Keratinocyte (primary cell): ENCODE measurements at regions not wholly inside any gene's neighbourhood (a gene's known extent, or its start where the extent isn't known, plus 50 kb on each side); places are given as distances from the start of the nearest gene placed in this dataset.

ENCODE experiments used
- DNase-seq: peaks from one replicate; pipeline ENCODE4 v3.0.0-alpha.2; 2011; ENCODE audit warnings: low read depth, missing footprints, low spot score
- FAIRE-seq: peaks from 2 replicates; lab custom pipeline; 2011; peaks lifted over from hg19 to GRCh38; lab: Jason Lieb, UNC
- H2AFZ ChIP-seq: 2 replicates; pipeline ENCODE4 v1.6.0; 2012; ENCODE audit warnings: low read length, control low read depth, inconsistent platforms; ENCODE audit not compliant: control insufficient read depth
- H3K27ac ChIP-seq: 2 replicates; pipeline ENCODE4 v1.5.1; 2011; ENCODE audit warnings: low read length; ENCODE audit not compliant: control insufficient read depth, insufficient read depth
- H3K27me3 ChIP-seq: 3 replicates; pipeline ENCODE4 v1.6.0; 2011; ENCODE audit warnings: low read length; ENCODE audit not compliant: control insufficient read depth, insufficient read depth; ENCODE audit errors: extremely low read depth
- H3K36me3 ChIP-seq, 2 experiments: 2 replicates in 1 of 2; 3 replicates in 1 of 2; pipeline ENCODE4 v1.5.1; 2011; ENCODE audit warnings: low read length in 2 of 2, mild to moderate bottlenecking in 1 of 2; ENCODE audit not compliant: control insufficient read depth in 2 of 2, insufficient read depth in 2 of 2; ENCODE audit errors: extremely low read depth in 1 of 2
- H3K4me1 ChIP-seq: 3 replicates; pipeline ENCODE4 v1.5.1; 2011; ENCODE audit warnings: low read length; ENCODE audit not compliant: control insufficient read depth, insufficient read depth; ENCODE audit errors: extremely low read depth
- H3K4me2 ChIP-seq: 3 replicates; pipeline ENCODE4 v1.6.0; 2011; ENCODE audit warnings: low read depth, low read length; ENCODE audit not compliant: control insufficient read depth, insufficient read depth; ENCODE audit errors: extremely low read depth
- H3K4me3 ChIP-seq, 3 experiments: fragments of 200-600 bp in 1 of 3; sonication (generic) in 1 of 3; 2 replicates in 2 of 3; 3 replicates in 1 of 3; pipeline ENCODE4 v1.5.1; 2011 to 2016; ENCODE audit warnings: low read length in 3 of 3, mild to moderate bottlenecking in 3 of 3, control low read depth in 2 of 3, inconsistent platforms in 1 of 3, low read depth in 1 of 3, mixed read lengths in 1 of 3, mixed run types in 1 of 3, moderate library complexity in 1 of 3; ENCODE audit not compliant: control insufficient read depth in 2 of 3, insufficient read depth in 2 of 3; ENCODE audit errors: extremely low read depth in 1 of 3
- H3K79me2 ChIP-seq: 2 replicates; pipeline ENCODE4 v1.6.0; 2012; ENCODE audit warnings: low read length; ENCODE audit not compliant: control insufficient read depth, insufficient read depth
- H3K9ac ChIP-seq: 3 replicates; pipeline ENCODE4 v1.6.0; 2011; ENCODE audit warnings: low read length; ENCODE audit not compliant: control insufficient read depth, insufficient read depth; ENCODE audit errors: extremely low read depth
- H3K9me1 ChIP-seq: 3 replicates; pipeline ENCODE4 v1.6.0; 2011; ENCODE audit warnings: low read length; ENCODE audit not compliant: control insufficient read depth, insufficient read depth; ENCODE audit errors: extremely low read depth
- H3K9me3 ChIP-seq: 2 replicates; pipeline ENCODE4 v1.5.1; 2012; ENCODE audit warnings: low read depth, low read length; ENCODE audit not compliant: control insufficient read depth
- H4K20me1 ChIP-seq: 3 replicates; pipeline ENCODE4 v1.6.0; 2011; ENCODE audit warnings: low read length; ENCODE audit not compliant: control insufficient read depth, insufficient read depth; ENCODE audit errors: extremely low read depth
- EZH2 ChIP-seq: IDR thresholded peaks from one replicate; pipeline ENCODE4 v1.6.1; 2012; ENCODE audit warnings: inconsistent platforms, mild to moderate bottlenecking, low read length, moderate library complexity
- dilution Hi-C: fragments of 300-500 bp; cut with MboI; formaldehyde crosslinking; loops from one replicate; pipeline ENCODE4 v1.7.0; 2020; ENCODE audit warnings: low sequenced_read_pairs; ENCODE audit not compliant: extremely low pct_ligation_motif_present
- TF ChIP-seq, protein P1 (sequence below), 3 experiments: IDR thresholded peaks in 1 of 3; conservative IDR thresholded peaks in 1 of 3; optimal IDR thresholded peaks in 1 of 3; 2 replicates in 2 of 3; 3 replicates in 1 of 3; pipeline versions ENCODE3 to v1.5.1; 2011; ENCODE audit warnings: low read length in 3 of 3, mild to moderate bottlenecking in 3 of 3, moderate library complexity in 2 of 3, control low read depth in 1 of 3, inconsistent platforms in 1 of 3; ENCODE audit not compliant: insufficient read depth in 2 of 3; ENCODE audit errors: extremely low read depth in 1 of 3

GRCh38 chr20:60804240-60804917 lies 447.7 kb upstream of the CDH4 start:
- no peak overlapping the region for H3K27ac ChIP-seq
- no peak overlapping the region for H3K4me3 ChIP-seq
- H3K27me3 ChIP-seq = peaks cover 7% of the 10 kb centered on the region
- no peaks in the 10 kb centered on the region for H3K79me2 ChIP-seq
- no peak for DNase-seq
- no peaks in the 10 kb centered on the region for H3K4me1 ChIP-seq
- no peaks in the 10 kb centered on the region for H3K9me1 ChIP-seq
- no peak overlapping the region for H3K9ac ChIP-seq
- no peaks in the 10 kb centered on the region for H3K36me3 ChIP-seq
- FAIRE-seq = no peak
- dilution Hi-C loops = no loop called here
- no peaks in the 10 kb centered on the region for H4K20me1 ChIP-seq
- no peak overlapping the region for H2AFZ ChIP-seq
- no peaks in the 10 kb centered on the region for H3K9me3 ChIP-seq
- H3K4me2 ChIP-seq = no peak overlapping the region
- TF ChIP-seq, protein P1, sequence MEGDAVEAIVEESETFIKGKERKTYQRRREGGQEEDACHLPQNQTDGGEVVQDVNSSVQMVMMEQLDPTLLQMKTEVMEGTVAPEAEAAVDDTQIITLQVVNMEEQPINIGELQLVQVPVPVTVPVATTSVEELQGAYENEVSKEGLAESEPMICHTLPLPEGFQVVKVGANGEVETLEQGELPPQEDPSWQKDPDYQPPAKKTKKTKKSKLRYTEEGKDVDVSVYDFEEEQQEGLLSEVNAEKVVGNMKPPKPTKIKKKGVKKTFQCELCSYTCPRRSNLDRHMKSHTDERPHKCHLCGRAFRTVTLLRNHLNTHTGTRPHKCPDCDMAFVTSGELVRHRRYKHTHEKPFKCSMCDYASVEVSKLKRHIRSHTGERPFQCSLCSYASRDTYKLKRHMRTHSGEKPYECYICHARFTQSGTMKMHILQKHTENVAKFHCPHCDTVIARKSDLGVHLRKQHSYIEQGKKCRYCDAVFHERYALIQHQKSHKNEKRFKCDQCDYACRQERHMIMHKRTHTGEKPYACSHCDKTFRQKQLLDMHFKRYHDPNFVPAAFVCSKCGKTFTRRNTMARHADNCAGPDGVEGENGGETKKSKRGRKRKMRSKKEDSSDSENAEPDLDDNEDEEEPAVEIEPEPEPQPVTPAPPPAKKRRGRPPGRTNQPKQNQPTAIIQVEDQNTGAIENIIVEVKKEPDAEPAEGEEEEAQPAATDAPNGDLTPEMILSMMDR (optimal IDR thresholded peaks at IDR 0.05 in 1 of 3, IDR thresholded peaks at IDR 0.05 in 1 of 3, conservative IDR thresholded peaks at IDR 0.05 in 1 of 3; ENCODE audit: extremely low read depth in 1 of 3, insufficient read depth in 2 of 3, low read length in 3 of 3) = no peak
- TF ChIP-seq EZH2 = no peak

DNA sequence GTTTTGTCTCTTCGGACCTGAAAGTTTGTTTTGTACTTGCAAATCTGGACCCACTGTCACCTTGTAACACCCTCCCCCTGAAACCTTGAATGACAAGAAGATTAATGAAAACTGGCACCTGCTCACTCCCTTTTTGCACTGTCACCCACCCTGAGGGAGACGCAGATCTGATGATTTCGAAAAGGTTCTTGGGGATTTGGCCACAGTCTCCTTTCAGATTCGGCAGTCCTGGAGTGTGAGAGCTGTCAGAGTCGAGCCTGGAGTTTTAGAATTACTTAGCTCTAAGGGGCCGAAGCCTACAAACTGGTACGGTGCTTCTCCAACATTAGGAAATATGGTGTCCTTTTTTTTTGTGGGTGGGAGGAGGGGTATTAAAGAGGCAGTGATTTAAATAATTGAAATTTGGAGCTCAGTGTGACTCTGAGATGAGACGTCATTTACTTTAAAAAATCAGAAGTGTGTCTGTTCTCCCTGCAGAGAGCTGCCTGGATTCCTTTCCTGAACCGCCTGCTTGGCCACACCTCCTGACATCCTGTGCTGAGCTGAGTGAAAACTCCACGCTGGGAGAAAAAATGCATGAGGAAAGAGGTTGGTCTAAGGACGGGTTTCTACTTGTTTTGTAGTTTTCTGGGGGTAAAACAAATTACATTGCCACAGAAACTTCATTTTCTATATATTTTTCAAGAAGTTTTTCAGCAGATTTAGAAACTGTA lies 447.0 kb upstream of the CDH4 start:
- Histone ChIP-seq H3K4me1 (no peaks in the 10 kb centered on the region), H3K9me1 (no peaks in the 10 kb centered on the region), H2AFZ (no peak overlapping the region), H3K36me3 (no peaks in the 10 kb centered on the region), H3K4me2 (no peak overlapping the region), H3K9ac (no peak overlapping the region), H3K79me2 (no peaks in the 10 kb centered on the region), H3K9me3 (no peaks in the 10 kb centered on the region), H3K27ac (no peak overlapping the region), H3K27me3 (peaks cover 7% of the 10 kb centered on the region), H4K20me1 (no peaks in the 10 kb centered on the region), H3K4me3 (no peak overlapping the region)
- dilution Hi-C loops = no loop called here
- TF ChIP-seq, protein P1 (optimal IDR thresholded peaks at IDR 0.05 in 1 of 3, IDR thresholded peaks at IDR 0.05 in 1 of 3, conservative IDR thresholded peaks at IDR 0.05 in 1 of 3; ENCODE audit: extremely low read depth in 1 of 3, insufficient read depth in 2 of 3, low read length in 3 of 3) = no peak
- no peak for TF ChIP-seq EZH2
- no peak for FAIRE-seq
- DNase-seq = no peak
